DND-41 (cell line): ENCODE measurements at regions not wholly inside any gene's neighbourhood (a gene's known extent, or its start where the extent isn't known, plus 50 kb on each side); places are given as distances from the start of the nearest gene placed in this dataset.

ENCODE experiments used
- EZH2 ChIP-seq: IDR thresholded peaks from 3 replicates; pipeline ENCODE4 v1.6.1; 2012; ENCODE audit warnings: borderline replicate concordance, low read depth, mild to moderate bottlenecking, moderate library complexity, low read length, inconsistent platforms; ENCODE audit not compliant: severe bottlenecking
- TF ChIP-seq, protein P1 (sequence below): IDR thresholded peaks from 2 replicates; pipeline ENCODE4 v1.5.1; 2012; ENCODE audit warnings: borderline replicate concordance, low read length, moderate library complexity, mild to moderate bottlenecking; ENCODE audit not compliant: poor library complexity, severe bottlenecking; ENCODE audit errors: extremely low read depth

DNA sequence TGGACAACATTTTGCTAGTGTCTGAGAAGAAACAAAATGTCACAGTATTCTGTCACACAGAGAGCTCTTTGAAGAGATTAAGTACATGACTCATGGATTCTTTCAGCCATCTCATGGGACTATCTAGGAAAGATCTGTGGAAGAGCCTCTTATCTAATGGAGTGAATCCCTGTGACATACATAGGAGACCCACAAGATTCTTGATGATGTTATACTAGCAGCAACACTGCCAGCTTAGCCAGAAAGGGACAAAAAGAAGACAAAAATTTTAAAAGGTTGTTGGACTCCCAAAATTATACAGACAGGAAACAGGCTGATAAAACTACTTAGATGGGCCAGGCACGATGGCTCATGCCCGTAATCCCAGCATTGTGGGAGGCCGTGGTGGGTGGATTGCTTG lies 143.3 kb upstream of the MGAT5 start:
- TF ChIP-seq, protein P1, sequence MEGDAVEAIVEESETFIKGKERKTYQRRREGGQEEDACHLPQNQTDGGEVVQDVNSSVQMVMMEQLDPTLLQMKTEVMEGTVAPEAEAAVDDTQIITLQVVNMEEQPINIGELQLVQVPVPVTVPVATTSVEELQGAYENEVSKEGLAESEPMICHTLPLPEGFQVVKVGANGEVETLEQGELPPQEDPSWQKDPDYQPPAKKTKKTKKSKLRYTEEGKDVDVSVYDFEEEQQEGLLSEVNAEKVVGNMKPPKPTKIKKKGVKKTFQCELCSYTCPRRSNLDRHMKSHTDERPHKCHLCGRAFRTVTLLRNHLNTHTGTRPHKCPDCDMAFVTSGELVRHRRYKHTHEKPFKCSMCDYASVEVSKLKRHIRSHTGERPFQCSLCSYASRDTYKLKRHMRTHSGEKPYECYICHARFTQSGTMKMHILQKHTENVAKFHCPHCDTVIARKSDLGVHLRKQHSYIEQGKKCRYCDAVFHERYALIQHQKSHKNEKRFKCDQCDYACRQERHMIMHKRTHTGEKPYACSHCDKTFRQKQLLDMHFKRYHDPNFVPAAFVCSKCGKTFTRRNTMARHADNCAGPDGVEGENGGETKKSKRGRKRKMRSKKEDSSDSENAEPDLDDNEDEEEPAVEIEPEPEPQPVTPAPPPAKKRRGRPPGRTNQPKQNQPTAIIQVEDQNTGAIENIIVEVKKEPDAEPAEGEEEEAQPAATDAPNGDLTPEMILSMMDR: no peak
- no peak for TF ChIP-seq EZH2
